ENCODE measurements at regions not wholly inside any gene's neighbourhood (a gene's known extent, or its start where the extent isn't known, plus 50 kb on each side); places are given as distances from the start of the nearest gene placed in this dataset.

GRCh38 chr16:55256412-55257016, 67.5 kb upstream of the IRX6 start:
- no peak for TF ChIP-seq ELK3 (CRISPR knock-in tag; IDR thresholded peaks at IDR 0.05)
- TF ChIP-seq TCF7 (IDR thresholded peaks at IDR 0.05; ENCODE audit: borderline replicate concordance), result no peak
- TF ChIP-seq RBM22 (IDR thresholded peaks at IDR 0.05; ENCODE audit: low read depth, low read length, poor library complexity, severe bottlenecking), result no peak
- TF ChIP-seq ZBTB7A (IDR thresholded peaks at IDR 0.05; ENCODE audit: borderline replicate concordance, control insufficient read depth, low read depth, low read length), result no peak
- TF ChIP-seq EZH2 (IDR thresholded peaks at IDR 0.05; ENCODE audit: borderline replicate concordance, low read depth, low read length), result no peak
- no peak for TF ChIP-seq ILK (tag; IDR thresholded peaks at IDR 0.05; ENCODE audit: borderline replicate concordance, low read depth)
- TF ChIP-seq E2F6 (IDR thresholded peaks at IDR 0.05; ENCODE audit: borderline replicate concordance in 1 of 2, extremely low read depth in 1 of 2, insufficient read depth in 1 of 2, insufficient read length in 1 of 2, low read depth in 1 of 2, low read length in 1 of 2, poor library complexity in 1 of 2, severe bottlenecking in 1 of 2), result no peak
- TF ChIP-seq KLF16 (IDR thresholded peaks at IDR 0.05), result no peak
- no peak for TF ChIP-seq GATAD2B (IDR thresholded peaks at IDR 0.05; ENCODE audit: borderline replicate concordance)

Measured in K562 (cell line).